HG02642 (cell line): ENCODE measurements at regions not wholly inside any gene's neighbourhood (a gene's known extent, or its start where the extent isn't known, plus 50 kb on each side); places are given as distances from the start of the nearest gene placed in this dataset.

Experiments
- ATAC-seq: cut with Tn5 transposase; IDR thresholded peaks from one replicate; pipeline ENCODE4 v1.9.1; 2021; ENCODE audit warnings: mild to moderate bottlenecking; ENCODE audit not compliant: unreplicated experiment, poor library complexity

- no peak for ATAC-seq
Measured at GRCh38 chr1:234941321-234942011, 187.2 kb downstream of the TOMM20 start.

DNA sequence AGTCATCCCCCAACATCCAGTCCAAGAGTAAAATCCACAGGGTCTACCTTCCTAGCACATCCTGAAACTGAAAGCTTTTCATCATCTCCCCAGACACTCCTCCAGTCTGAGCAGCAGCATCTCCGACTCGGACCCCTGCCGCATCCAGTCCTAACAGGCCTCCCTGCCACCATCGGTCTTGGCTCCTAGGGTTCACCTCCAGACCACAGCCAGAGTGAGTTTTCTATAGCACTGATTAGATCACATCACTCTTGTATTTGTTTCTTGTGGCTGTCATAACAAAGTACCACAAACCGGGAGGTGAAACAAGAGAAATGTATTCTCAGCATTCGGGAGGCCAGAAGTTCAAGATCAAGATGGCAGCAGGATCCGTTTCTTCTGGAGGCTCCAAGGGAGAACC is 187.8 kb downstream of the TOMM20 start:
- no peak for ATAC-seq

DNA sequence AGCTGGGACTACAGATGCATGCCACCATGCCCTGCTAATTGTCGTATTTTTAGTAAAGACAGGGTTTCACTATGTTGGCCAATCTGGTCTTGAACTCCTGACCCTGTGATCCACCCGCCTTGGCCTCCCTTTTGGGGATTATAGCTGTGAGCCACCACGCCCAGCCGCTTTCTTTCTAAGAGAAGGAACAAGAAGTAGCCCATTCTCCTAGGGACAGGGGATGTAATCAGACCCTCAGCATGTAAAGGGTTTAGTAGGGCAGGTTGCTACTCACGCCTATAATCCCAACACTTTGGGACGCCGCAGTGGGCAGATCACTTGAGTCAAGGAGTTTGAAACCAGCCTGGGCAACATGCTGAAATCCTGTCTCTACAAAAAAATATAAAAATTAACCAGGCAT is 189.7 kb downstream of the TOMM20 start:
- no peak for ATAC-seq

DNA sequence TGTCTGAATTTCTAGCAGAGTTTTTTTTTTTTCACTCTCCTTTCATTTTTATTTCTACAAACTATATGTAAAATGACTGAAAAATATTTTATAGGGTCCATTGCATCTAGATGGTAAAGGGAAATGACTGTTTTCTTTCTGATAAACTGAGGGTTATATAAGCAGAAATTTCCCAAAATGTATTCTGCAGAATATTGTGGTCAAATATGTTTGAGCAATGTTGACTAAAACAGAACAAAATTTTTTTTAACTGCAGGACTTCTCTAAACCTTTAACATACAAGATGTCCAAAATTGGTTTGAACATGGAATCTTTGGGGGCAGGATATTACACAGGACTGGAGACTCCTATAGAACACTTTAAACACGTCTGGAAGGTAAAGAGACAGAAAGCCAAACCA is 190.5 kb downstream of the TOMM20 start:
- ATAC-seq: no peak

- ATAC-seq: no peak
Measured at GRCh38 chr1:234936612-234937389, 191.8 kb downstream of the TOMM20 start.

- no peak for ATAC-seq
Measured at GRCh38 chr1:234934611-234935033, 194.0 kb downstream of the TOMM20 start.

GRCh38 chr1:234933475-234933874 is 195.2 kb downstream of the TOMM20 start:
- ATAC-seq: peak; percentile 84

DNA sequence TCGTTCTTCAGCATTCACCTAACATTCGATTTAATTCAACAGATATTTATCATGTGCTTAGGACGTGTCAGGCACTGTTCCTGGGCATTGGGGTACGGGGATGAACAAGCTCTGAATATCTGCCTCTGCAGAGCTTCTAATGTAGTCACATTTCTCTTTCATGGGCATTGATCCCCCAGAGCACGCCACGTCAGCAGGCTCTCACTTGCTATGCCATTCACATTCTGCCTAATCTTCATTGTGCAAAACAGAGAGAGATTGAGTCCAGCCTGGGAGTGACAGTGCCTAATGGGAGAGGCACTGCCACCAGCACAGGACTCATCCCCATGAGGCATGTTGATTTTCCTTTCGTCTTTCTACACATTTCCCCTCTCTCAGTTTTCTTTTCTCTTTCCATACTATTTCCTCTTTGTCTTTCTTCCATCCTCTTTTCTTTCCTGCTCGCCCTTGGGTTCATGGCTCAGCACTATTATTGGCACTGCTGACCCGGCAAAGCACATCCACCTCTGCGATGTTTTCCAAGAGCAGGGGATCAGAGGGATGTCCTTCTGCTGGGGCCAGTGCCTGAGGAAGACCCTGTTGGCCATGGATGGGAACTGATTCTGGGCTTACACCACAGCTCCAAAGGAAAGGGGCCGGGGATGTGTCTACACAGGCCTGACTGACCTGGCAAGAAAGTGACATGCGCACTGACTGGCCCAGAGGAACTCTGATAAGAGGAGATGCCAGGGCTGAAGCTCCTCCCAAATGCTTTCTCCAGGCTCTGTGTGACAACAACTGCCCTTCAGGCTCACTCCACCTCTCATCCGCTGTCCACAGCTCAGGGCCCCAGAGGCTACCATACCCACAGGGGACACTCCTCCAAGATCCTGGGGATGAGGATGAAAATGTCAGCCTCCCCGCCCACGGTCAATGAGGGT is 195.9 kb downstream of the TOMM20 start:
- peak; percentile 41 for ATAC-seq

GRCh38 chr1:234932106-234932505 is 196.5 kb downstream of the TOMM20 start:
- no peak for ATAC-seq

DNA sequence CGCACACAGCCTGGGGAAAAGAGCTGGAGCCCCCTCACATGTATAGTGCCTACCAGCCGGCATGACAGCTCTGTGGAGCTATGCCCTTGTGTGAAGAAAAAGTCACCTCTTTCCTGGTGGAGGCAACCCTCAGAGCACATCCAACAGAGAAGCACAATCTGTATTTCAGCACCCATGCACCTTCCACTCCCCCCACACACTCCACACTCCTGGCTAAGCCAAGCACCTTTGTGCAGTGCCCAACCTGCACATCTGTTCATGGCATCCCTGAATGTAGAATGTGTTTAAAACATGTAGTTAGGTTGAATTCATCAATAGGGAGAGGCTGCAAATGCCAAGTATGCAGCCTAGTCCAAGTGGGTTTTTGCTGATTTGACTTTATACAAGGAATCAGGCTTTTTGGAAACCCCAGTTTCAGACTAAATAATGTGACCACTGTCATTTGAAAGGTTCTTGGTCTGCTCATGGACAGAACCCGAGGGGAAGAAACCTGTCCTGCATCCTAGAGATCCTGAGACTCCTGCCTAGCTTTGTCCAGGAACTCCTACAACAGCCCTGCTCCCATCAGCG is 197.1 kb downstream of the TOMM20 start:
- no peak for ATAC-seq

DNA sequence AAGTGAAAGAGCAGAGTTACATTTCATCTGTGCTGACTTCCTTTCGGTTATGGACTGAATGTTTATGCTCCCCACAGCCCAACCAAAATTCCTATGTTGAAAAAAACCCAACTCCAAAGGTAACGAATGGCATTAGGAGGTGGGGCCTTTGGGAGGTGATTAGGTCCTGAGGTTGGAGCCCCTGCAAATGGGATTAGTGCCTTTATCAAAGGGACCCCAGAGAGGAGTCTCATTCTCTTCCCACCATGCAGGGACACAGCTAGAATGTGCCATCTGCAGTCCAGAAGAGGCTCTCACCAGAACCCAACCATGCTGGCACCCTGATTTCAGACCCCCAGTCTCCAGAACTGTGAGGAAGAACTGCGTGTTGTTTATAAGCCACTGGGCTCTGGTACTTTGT is 199.3 kb downstream of the TOMM20 start:
- ATAC-seq: no peak

DNA sequence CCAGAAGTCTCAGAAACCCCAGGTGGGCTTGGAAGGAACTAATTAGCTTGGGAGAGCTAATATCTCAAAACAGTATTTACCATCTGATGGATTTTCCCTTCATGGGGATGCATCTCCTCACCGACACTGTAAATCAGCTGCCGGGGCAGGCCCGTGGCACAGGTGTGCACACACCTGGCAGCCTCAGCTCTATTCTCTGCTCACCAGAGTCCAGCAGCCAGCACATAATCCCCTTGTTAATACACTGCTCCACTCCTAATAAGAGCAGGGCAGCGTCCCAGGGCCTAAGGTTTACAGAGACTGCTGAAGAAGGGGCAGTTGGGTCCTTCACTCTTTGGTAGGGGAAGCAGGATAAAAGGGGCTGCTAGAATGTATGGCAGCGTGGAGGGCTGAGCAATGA is 200.0 kb downstream of the TOMM20 start:
- ATAC-seq: no peak

- ATAC-seq: no peak
Measured at GRCh38 chr1:234927971-234928640, 200.5 kb downstream of the TOMM20 start.

DNA sequence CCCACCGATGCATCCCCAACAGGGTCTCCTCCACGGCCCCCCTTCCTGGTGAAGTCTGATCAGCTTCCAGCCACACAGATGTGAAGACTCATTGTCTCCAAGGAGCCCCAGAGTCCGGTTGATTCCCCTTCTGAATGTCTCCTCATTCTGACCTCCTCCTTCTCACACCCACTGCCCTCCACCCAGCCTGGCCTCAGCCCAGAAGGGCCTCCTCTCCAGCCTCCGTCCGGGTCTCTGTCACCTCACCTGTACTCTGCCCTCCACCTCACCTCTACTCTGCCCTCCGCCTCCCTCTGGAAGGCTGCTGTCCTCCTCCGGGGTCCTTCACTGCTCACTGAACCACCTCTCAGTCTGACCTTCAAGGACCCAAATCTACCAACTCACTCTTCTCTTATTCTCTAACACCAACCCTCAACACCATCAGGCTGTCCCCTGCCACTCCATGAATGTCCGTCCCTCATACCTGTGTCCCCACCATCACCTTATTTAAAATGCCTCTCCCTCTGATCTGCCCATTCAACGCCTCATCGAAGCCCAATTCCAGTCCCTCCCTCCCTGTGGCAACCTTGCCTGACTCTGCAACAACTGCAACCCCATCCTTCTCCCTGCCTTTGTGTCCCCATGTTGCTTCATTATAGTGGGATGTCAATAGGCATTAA is 201.2 kb downstream of the TOMM20 start:
- peak; percentile 5 for ATAC-seq

DNA sequence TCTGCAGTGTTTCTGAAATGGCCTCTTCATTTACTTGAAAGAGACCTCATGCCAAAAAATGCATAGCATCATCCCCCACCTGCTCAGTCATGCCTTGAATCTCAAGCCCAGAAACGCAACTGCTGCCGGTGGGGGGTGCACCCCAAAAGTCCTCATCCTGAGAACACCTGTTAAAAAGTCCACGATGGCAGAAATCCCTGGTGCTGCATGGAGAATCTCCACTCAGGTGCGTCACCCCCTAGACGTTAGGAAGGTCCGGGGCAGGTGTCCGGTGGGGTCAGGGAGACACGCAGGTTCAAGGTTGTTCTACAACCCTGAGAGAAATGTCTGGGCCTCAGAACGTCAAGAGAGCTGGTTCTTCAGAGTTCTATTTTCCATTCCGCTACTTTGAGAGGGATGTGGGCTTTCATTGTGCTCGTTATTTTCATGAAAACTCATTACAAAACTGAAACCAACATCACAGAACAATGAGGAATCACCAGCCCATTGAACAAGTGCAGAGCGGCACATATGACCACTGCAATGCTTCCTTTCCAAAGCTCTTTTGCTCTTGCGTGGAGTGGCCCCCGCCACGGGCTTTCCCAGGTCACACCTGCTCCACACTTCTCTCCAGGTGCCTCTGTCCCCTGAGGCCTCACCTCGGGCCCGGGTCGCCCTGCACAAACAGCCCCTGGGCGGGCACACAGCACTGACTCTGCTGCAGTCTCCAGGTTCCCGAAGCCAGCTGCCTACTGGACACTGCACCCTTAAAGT is 201.9 kb downstream of the TOMM20 start:
- peak; percentile 82 for ATAC-seq

- ATAC-seq: no peak
Measured at GRCh38 chr1:234926264-234926558, 202.4 kb downstream of the TOMM20 start.

DNA sequence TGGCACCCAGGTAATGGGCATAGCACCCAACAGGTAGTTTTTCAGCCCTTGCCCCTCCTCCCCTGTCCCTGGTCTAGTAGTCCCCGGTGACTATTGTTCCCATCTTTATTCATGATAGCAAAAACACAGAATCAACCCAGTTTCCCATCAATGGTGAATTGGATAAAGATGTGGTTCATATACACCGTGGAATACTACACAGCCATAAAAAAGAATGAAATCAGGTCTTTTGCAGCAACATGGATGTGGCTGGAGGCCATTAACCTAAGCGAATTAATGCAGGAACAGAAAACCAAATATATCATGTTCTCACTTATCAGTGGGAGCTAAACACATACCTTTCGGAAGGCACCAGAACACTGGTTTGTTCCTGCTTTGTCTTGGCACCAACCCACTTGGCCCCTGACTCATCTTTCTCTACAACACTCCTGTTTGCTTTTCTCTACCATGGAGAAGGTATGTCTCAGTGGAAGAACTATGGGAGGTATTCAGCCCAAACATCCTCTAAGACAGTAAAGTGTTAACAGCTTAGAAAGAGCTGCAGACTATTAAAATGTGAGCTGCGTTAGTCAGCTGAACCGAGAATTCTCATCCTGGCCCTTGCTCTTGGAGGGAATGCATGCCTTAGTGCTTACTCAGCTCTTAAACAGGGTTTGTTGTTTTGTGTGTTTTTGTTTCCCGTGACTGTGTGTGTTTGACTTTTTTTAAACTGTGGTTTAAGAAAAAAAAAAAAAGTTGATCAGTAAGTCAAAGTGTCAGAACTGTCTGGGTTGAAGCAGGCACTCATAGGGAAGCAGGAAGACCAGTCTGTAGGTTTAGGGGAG is 203.0 kb downstream of the TOMM20 start:
- no peak for ATAC-seq
